ENCODE measurements at regions not wholly inside any gene's neighbourhood (a gene's known extent, or its start where the extent isn't known, plus 50 kb on each side); places are given as distances from the start of the nearest gene placed in this dataset.

DNA sequence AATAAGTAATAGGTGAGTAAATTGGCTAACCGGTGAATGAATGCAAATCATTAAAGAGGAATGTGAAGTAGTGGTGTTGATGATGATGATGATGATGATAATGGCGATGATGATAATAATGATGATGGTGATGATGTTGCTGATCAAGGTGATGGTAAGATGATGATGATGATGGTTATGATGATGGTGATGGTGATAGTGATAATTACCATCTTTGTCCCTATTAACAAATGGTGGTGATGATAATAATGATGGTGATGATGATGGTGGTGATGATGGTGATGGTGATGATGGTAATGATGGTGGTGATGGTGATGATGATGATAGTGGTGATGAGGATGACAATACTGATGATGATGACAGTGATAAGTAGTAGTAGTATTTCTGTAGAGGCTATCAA is 452.6 kb downstream of the ZNF536 start:
- no peaks in the 10 kb centered on the region for H3K36me3 Mint-ChIP-seq (ENCODE audit: low read depth)
- Histone ChIP-seq H3K4me1 (ENCODE audit: insufficient read depth) (no peaks in the 10 kb centered on the region), H3K36me3 (ENCODE audit: insufficient read depth) (no peaks in the 10 kb centered on the region), H3K4me3 (no peak overlapping the region), H3K79me2 (replicated peaks; ENCODE audit: insufficient read depth) (no peaks in the 10 kb centered on the region), H3K27me3 (ENCODE audit: insufficient read depth) (no peaks in the 10 kb centered on the region), H2AFZ (no peak overlapping the region), H4K20me1 (replicated peaks; ENCODE audit: insufficient read depth) (no peaks in the 10 kb centered on the region), H3F3A (replicated peaks; ENCODE audit: low read depth) (no peaks in the 10 kb centered on the region), H3K27ac (ENCODE audit: low read depth) (no peak overlapping the region), H3K9me2 (ENCODE audit: insufficient read depth) (peaks cover 9% of the 10 kb centered on the region), H3K4me2 (no peak overlapping the region)
- H3K9me3 Mint-ChIP-seq = peaks cover 4% of the 10 kb centered on the region; the same call in 1 of the 3 replicates
- H3K27ac Mint-ChIP-seq = no peak overlapping the region
- ATAC-seq = no peak
- no peak overlapping the region for H3K4me3 Mint-ChIP-seq
- no peaks in the 10 kb centered on the region for H3K27me3 Mint-ChIP-seq (ENCODE audit: insufficient read depth, low read depth, poor library complexity)
- TF ChIP-seq JUNB (IDR thresholded peaks at IDR 0.05; ENCODE audit: unreplicated experiment) = no peak
- TF ChIP-seq, protein P1, sequence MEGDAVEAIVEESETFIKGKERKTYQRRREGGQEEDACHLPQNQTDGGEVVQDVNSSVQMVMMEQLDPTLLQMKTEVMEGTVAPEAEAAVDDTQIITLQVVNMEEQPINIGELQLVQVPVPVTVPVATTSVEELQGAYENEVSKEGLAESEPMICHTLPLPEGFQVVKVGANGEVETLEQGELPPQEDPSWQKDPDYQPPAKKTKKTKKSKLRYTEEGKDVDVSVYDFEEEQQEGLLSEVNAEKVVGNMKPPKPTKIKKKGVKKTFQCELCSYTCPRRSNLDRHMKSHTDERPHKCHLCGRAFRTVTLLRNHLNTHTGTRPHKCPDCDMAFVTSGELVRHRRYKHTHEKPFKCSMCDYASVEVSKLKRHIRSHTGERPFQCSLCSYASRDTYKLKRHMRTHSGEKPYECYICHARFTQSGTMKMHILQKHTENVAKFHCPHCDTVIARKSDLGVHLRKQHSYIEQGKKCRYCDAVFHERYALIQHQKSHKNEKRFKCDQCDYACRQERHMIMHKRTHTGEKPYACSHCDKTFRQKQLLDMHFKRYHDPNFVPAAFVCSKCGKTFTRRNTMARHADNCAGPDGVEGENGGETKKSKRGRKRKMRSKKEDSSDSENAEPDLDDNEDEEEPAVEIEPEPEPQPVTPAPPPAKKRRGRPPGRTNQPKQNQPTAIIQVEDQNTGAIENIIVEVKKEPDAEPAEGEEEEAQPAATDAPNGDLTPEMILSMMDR (conservative IDR thresholded peaks at IDR 0.05; ENCODE audit: low read depth in 2 of 2) = no peak
- TF ChIP-seq ZNF462 (CRISPR knock-in tag; IDR thresholded peaks at IDR 0.05) = no peak
- no peak for TF ChIP-seq ZNF114 (CRISPR knock-in tag; IDR thresholded peaks at IDR 0.05)
- no peak for TF ChIP-seq CREB1 (CRISPR knock-in tag; IDR thresholded peaks at IDR 0.05; ENCODE audit: low read depth)
- no peaks in the 10 kb centered on the region for H3K4me1 Mint-ChIP-seq
- DNase-seq (ENCODE audit: low spot score) = no peak
